ENCODE measurements at regions not wholly inside any gene's neighbourhood (a gene's known extent, or its start where the extent isn't known, plus 50 kb on each side); places are given as distances from the start of the nearest gene placed in this dataset.

- Mint-ChIP-seq H3K4me3 (no peak overlapping the region), H3K27ac (peak overlapping the region; percentile 94), H3K36me3 (ENCODE audit: low read depth) (peaks cover 5% of the 10 kb centered on the region), H3K27me3 (no peaks in the 10 kb centered on the region), H3K4me1 (ENCODE audit: low read depth) (peaks cover 74% of the 10 kb centered on the region), H3K9me3 (peaks cover 2% of the 10 kb centered on the region)
- DNase-seq (no peak), ATAC-seq (ENCODE audit: poor library complexity) (no peak)
- intact Hi-C loops (cut with DNase I, micrococcal nuclease) = loop anchor here (1.0 to 5.0 kb wide), 2 partner anchors 10 to 42 kb away; no protein-coding TSS in a partner anchor
- Histone ChIP-seq H3K4me1 (ENCODE audit: insufficient read depth, low read length) (peaks cover 56% of the 10 kb centered on the region), H3K4me3 (ENCODE audit: low read length) (no peak overlapping the region), H3K36me3 (ENCODE audit: insufficient read depth, low read length) (no peaks in the 10 kb centered on the region), H3K9me3 (ENCODE audit: control insufficient read depth in 1 of 2, insufficient read depth in 1 of 2, low read length in 2 of 2) (no peaks in the 10 kb centered on the region), H3K27ac (ENCODE audit: low read depth in 1 of 2, low read length in 2 of 2) (no peak overlapping the region), H3K27me3 (ENCODE audit: control insufficient read depth in 1 of 2, insufficient read depth in 2 of 2, low read length in 2 of 2) (no peaks in the 10 kb centered on the region)
- ChIA-PET CTCF (no interaction called here), POLR2A (interaction anchor here (0.7 to 1.9 kb wide), 3 partner anchors 35 to 169 kb away, joined by 3 to 5 read pairs (median 5); no protein-coding TSS in a partner anchor)
- TF ChIP-seq CTCF (IDR thresholded peaks at IDR 0.05) = no peak
Measured at GRCh38 chr13:40495621-40496001, 170.8 kb downstream of the FOXO1 start.

GRCh38 chr13:40496035-40496810 lies 170.2 kb downstream of the FOXO1 start:
- no peak for TF ChIP-seq CTCF (IDR thresholded peaks at IDR 0.05)
- no peaks in the 10 kb centered on the region for H3K27me3 ChIP-seq (ENCODE audit: control insufficient read depth in 1 of 2, insufficient read depth in 2 of 2, low read length in 2 of 2)
- ATAC-seq (ENCODE audit: poor library complexity) (no peak), DNase-seq (no peak)
- H3K4me3 ChIP-seq (ENCODE audit: low read length) = no peak overlapping the region
- Mint-ChIP-seq H3K27ac (peak overlapping the region; percentile 94), H3K36me3 (ENCODE audit: low read depth) (peaks cover 5% of the 10 kb centered on the region), H3K4me1 (ENCODE audit: low read depth) (peaks cover 73% of the 10 kb centered on the region), H3K4me3 (no peak overlapping the region), H3K27me3 (no peaks in the 10 kb centered on the region), H3K9me3 (peaks cover 2% of the 10 kb centered on the region)
- ChIA-PET POLR2A (interaction anchor here (0.5 to 1.9 kb wide), 4 partner anchors 34 to 168 kb away, joined by 3 to 5 read pairs (median 4); no protein-coding TSS in a partner anchor), CTCF (no interaction called here)
- H3K36me3 ChIP-seq (ENCODE audit: insufficient read depth, low read length) = no peaks in the 10 kb centered on the region
- no peak overlapping the region for H3K27ac ChIP-seq (ENCODE audit: low read depth in 1 of 2, low read length in 2 of 2)
- H3K9me3 ChIP-seq (ENCODE audit: control insufficient read depth in 1 of 2, insufficient read depth in 1 of 2, low read length in 2 of 2) = no peaks in the 10 kb centered on the region
- peaks cover 50% of the 10 kb centered on the region for H3K4me1 ChIP-seq (ENCODE audit: insufficient read depth, low read length)
- intact Hi-C loops (cut with DNase I, micrococcal nuclease) = loop anchor here in 1 of 2 experiments (5.0 kb wide), 1 partner anchor 41 kb away; no protein-coding TSS in a partner anchor

DNA sequence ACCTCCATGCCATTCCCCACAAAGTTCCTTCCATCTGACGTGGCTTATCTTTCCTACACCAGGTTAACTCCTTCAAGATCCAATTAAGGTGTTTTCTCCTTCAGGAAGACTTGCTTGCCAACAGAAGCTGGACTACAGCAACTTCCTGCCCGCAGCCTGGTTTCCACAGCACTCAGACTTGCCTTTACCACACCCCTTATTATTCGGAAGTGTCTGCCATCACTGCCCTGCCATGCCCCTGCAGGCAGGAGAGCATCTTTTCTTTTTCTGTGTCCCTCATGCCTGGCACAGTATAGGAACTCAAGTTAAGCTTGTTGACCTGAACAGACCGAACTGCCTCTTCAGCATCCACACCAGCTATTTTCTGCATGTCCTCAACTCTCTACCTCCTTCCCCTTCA lies 168.0 kb downstream of the FOXO1 start:
- H3K9me3 ChIP-seq (ENCODE audit: control insufficient read depth in 1 of 2, insufficient read depth in 1 of 2, low read length in 2 of 2) = no peaks in the 10 kb centered on the region
- H3K27me3 ChIP-seq (ENCODE audit: control insufficient read depth in 1 of 2, insufficient read depth in 2 of 2, low read length in 2 of 2) = no peaks in the 10 kb centered on the region
- no peak for TF ChIP-seq CTCF (IDR thresholded peaks at IDR 0.05)
- POLR2A ChIA-PET = interaction anchor here (1.0 kb wide), 1 partner anchor 10 kb away, joined by 3 read pairs; no protein-coding TSS in a partner anchor
- peaks cover 2% of the 10 kb centered on the region for H3K9me3 Mint-ChIP-seq
- intact Hi-C loops (cut with DNase I, micrococcal nuclease) = loop anchor here in 1 of 2 experiments (5.0 kb wide), 1 partner anchor 39 kb away; no protein-coding TSS in a partner anchor
- H3K4me1 Mint-ChIP-seq (ENCODE audit: low read depth) = peaks cover 71% of the 10 kb centered on the region
- ATAC-seq (ENCODE audit: poor library complexity) (no peak), DNase-seq (no peak)
- peaks cover 28% of the 10 kb centered on the region for H3K4me1 ChIP-seq (ENCODE audit: insufficient read depth, low read length)
- peak overlapping the region; percentile 13 for H3K27ac Mint-ChIP-seq
- no peaks in the 10 kb centered on the region for H3K36me3 ChIP-seq (ENCODE audit: insufficient read depth, low read length)
- H3K27me3 Mint-ChIP-seq = no peaks in the 10 kb centered on the region
- H3K4me3 Mint-ChIP-seq = no peak overlapping the region
- H3K36me3 Mint-ChIP-seq (ENCODE audit: low read depth) = peaks cover 5% of the 10 kb centered on the region
- H3K27ac ChIP-seq (ENCODE audit: low read depth in 1 of 2, low read length in 2 of 2) = no peak overlapping the region
- CTCF ChIA-PET = no interaction called here
- H3K4me3 ChIP-seq (ENCODE audit: low read length) = no peak overlapping the region
